ENCODE measurements at regions not wholly inside any gene's neighbourhood (a gene's known extent, or its start where the extent isn't known, plus 50 kb on each side); places are given as distances from the start of the nearest gene placed in this dataset.
A peak's percentile ranks its signal among the peaks of the same experiment; 100 is the strongest.

GRCh38 chr13:34452831-34453230, 489.2 kb upstream of the NBEA start:
- Histone ChIP-seq H3K9me3 (peaks cover 0 to 17% (median 0%) of the 10 kb centered on the region in 8 donors), H3K27ac (no peak overlapping the region), H3K36me3 (no peaks in the 10 kb centered on the region), H3K4me1 (no peaks in the 10 kb centered on the region), H3K27me3 (replicated peaks in 1 of 7) (no peaks in the 10 kb centered on the region), H3K4me3 (no peak overlapping the region)
- TF ChIP-seq POLR2A (IDR thresholded peaks at IDR 0.05) (no peak), CTCF (IDR thresholded peaks at IDR 0.05 in 8 of 11, conservative IDR thresholded peaks at IDR 0.05 in 3 of 11) (no peak), POLR2AphosphoS5 (IDR thresholded peaks at IDR 0.05) (no peak)
- DNase-seq = no peak
- intact Hi-C loops (cut with DNase I; ENCODE audit: low total_unique reads) = no loop called here

- Histone ChIP-seq H3K36me3 (no peaks in the 10 kb centered on the region), H3K27ac (no peak overlapping the region)
- DNase-seq = no peak
Measured at GRCh38 chr13:34458756-34459715, 483.0 kb upstream of the NBEA start.

GRCh38 chr13:34459856-34460255, 482.2 kb upstream of the NBEA start:
- WGBS, 5 donors = 27 to 32% (median 29%) methylated on average over 8 of the region's 8 CpGs
- TF ChIP-seq POLR2AphosphoS5 (IDR thresholded peaks at IDR 0.05) = peak in 1 of 3 donors; percentile 59
- TF ChIP-seq POLR2A (IDR thresholded peaks at IDR 0.05) = no peak
- intact Hi-C loops (cut with DNase I; ENCODE audit: low total_unique reads) = no loop called here
- Histone ChIP-seq H3K36me3 (no peaks in the 10 kb centered on the region), H3K27ac (no peak overlapping the region), H3K4me1 (peaks cover 0 to 9% (median 0%) of the 10 kb centered on the region in 6 donors), H3K27me3 (replicated peaks in 1 of 7) (no peaks in the 10 kb centered on the region), H3K4me3 (no peak overlapping the region), H3K9me3 (peaks cover 0 to 12% (median 0%) of the 10 kb centered on the region in 8 donors)
- DNase-seq = no peak

More at GRCh38 chr13:34458756-34459715, 483.0 kb upstream of the NBEA start:
- WGBS, 5 donors = 59 to 75% (median 72%) methylated on average over 4 of the region's 4 CpGs
- peaks cover 0 to 9% (median 0%) of the 10 kb centered on the region in 6 donors for H3K4me1 ChIP-seq
- no peak for TF ChIP-seq POLR2AphosphoS5 (IDR thresholded peaks at IDR 0.05)
- no peak for TF ChIP-seq CTCF (IDR thresholded peaks at IDR 0.05 in 8 of 11, conservative IDR thresholded peaks at IDR 0.05 in 3 of 11)
- no peak for TF ChIP-seq POLR2A (IDR thresholded peaks at IDR 0.05)
- no peak overlapping the region for H3K4me3 ChIP-seq
- H3K27me3 ChIP-seq (replicated peaks in 1 of 7) = no peaks in the 10 kb centered on the region
- H3K9me3 ChIP-seq = peaks cover 0 to 17% (median 0%) of the 10 kb centered on the region in 8 donors
- intact Hi-C loops (cut with DNase I; ENCODE audit: low total_unique reads) = no loop called here

GRCh38 chr13:34462843-34463242, 479.2 kb upstream of the NBEA start:
- DNase-seq = no peak
- TF ChIP-seq POLR2A (IDR thresholded peaks at IDR 0.05) (no peak), CTCF (IDR thresholded peaks at IDR 0.05 in 8 of 11, conservative IDR thresholded peaks at IDR 0.05 in 3 of 11) (no peak), POLR2AphosphoS5 (IDR thresholded peaks at IDR 0.05) (no peak)
- 69 to 73% (median 70%) methylated on average over 4 of the region's 4 CpGs for WGBS, 5 donors
- Histone ChIP-seq H3K27me3 (replicated peaks in 1 of 7) (no peaks in the 10 kb centered on the region), H3K4me1 (peaks cover 0 to 9% (median 0%) of the 10 kb centered on the region in 6 donors), H3K27ac (no peak overlapping the region), H3K4me3 (no peak overlapping the region), H3K9me3 (peaks cover 0 to 4% (median 0%) of the 10 kb centered on the region in 8 donors), H3K36me3 (no peaks in the 10 kb centered on the region)
- intact Hi-C loops (cut with DNase I; ENCODE audit: low total_unique reads) = no loop called here

Measured in spleen (tissue), 11 donors.